Fibroblast of lung (primary cell): ENCODE measurements at regions not wholly inside any gene's neighbourhood (a gene's known extent, or its start where the extent isn't known, plus 50 kb on each side); places are given as distances from the start of the nearest gene placed in this dataset.

Source experiments
- EZH2 ChIP-seq: IDR thresholded peaks from 2 replicates; pipeline ENCODE4 v1.5.1; 2012; ENCODE audit warnings: low read length, control low read depth, mild to moderate bottlenecking; ENCODE audit errors: missing control alignments
- TF ChIP-seq, protein P1 (sequence below), 2 donors: IDR thresholded peaks in 1 of 2; conservative IDR thresholded peaks in 1 of 2; 1 replicate in 1 of 2; 2 replicates in 1 of 2; pipeline ENCODE4 v1.5.1; 2011 to 2012; ENCODE audit warnings: low read length in 2 of 2, control low read depth in 1 of 2, inconsistent platforms in 1 of 2, low read depth in 1 of 2, mild to moderate bottlenecking in 1 of 2

DNA sequence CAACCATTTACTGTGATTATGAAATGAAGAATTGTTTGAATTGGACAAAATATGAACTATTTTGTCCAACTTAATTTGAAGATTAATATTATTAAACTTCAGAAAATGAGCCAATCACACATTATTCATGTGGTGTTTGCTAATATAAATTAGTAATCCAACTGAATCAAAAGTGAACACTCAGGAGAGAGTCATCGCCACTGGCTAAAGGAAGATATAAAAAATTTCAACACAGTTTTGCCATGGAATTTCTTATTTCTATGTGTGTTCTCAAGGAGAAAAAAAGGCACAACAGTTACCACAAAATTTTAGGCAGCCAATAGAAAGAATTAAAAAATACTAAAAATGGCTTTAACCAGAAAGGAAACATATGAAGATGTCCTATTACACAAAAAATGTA lies 2683.8 kb downstream of the PCDH9 start:
- TF ChIP-seq, protein P1, sequence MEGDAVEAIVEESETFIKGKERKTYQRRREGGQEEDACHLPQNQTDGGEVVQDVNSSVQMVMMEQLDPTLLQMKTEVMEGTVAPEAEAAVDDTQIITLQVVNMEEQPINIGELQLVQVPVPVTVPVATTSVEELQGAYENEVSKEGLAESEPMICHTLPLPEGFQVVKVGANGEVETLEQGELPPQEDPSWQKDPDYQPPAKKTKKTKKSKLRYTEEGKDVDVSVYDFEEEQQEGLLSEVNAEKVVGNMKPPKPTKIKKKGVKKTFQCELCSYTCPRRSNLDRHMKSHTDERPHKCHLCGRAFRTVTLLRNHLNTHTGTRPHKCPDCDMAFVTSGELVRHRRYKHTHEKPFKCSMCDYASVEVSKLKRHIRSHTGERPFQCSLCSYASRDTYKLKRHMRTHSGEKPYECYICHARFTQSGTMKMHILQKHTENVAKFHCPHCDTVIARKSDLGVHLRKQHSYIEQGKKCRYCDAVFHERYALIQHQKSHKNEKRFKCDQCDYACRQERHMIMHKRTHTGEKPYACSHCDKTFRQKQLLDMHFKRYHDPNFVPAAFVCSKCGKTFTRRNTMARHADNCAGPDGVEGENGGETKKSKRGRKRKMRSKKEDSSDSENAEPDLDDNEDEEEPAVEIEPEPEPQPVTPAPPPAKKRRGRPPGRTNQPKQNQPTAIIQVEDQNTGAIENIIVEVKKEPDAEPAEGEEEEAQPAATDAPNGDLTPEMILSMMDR (conservative IDR thresholded peaks at IDR 0.05 in 1 of 2, IDR thresholded peaks at IDR 0.05 in 1 of 2; ENCODE audit: low read depth in 1 of 2, low read length in 2 of 2) = no peak
- no peak for TF ChIP-seq EZH2
